ENCODE measurements at regions not wholly inside any gene's neighbourhood (a gene's known extent, or its start where the extent isn't known, plus 50 kb on each side); places are given as distances from the start of the nearest gene placed in this dataset.

DNA sequence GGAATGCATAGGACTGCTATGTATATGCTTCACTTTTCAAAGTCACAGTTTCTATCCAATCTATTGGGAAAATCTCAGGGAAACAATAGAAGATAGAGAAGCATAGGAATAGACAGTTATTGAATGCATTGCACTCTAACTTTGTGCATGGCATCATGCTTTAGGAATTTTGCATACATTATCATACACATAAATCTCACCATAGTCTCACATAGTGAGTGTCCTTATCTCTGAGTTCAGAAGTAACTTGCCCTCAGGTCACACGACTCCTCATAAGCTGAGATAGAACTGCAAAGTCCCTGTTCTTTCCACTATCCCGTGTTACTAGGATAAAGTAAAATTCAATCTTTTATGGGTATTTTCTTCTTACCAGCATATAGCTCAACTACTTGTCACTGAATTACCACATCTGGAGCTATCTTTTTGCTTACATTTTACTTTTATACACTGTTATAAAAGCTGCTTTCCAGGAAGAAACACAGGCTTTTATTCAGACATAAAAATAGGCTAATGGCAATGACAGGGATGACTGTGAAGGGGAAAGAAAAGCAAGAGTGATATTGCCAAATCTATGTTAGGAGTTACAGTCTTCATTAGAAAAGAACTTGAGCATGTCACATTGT is 666.9 kb downstream of the XIRP2 start:
- Histone ChIP-seq H3K36me3 (no peaks in the 10 kb centered on the region), H3K4me3 (no peak overlapping the region), H3K27ac (no peak overlapping the region), H3K9me3 (no peaks in the 10 kb centered on the region), H3K4me1 (no peaks in the 10 kb centered on the region), H3K27me3 (no peaks in the 10 kb centered on the region)
- no peak for ATAC-seq
- TF ChIP-seq, protein P1, sequence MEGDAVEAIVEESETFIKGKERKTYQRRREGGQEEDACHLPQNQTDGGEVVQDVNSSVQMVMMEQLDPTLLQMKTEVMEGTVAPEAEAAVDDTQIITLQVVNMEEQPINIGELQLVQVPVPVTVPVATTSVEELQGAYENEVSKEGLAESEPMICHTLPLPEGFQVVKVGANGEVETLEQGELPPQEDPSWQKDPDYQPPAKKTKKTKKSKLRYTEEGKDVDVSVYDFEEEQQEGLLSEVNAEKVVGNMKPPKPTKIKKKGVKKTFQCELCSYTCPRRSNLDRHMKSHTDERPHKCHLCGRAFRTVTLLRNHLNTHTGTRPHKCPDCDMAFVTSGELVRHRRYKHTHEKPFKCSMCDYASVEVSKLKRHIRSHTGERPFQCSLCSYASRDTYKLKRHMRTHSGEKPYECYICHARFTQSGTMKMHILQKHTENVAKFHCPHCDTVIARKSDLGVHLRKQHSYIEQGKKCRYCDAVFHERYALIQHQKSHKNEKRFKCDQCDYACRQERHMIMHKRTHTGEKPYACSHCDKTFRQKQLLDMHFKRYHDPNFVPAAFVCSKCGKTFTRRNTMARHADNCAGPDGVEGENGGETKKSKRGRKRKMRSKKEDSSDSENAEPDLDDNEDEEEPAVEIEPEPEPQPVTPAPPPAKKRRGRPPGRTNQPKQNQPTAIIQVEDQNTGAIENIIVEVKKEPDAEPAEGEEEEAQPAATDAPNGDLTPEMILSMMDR (IDR thresholded peaks at IDR 0.05): no peak
- no peak for DNase-seq
- intact Hi-C loops (cut with DNase I): no loop called here

DNA sequence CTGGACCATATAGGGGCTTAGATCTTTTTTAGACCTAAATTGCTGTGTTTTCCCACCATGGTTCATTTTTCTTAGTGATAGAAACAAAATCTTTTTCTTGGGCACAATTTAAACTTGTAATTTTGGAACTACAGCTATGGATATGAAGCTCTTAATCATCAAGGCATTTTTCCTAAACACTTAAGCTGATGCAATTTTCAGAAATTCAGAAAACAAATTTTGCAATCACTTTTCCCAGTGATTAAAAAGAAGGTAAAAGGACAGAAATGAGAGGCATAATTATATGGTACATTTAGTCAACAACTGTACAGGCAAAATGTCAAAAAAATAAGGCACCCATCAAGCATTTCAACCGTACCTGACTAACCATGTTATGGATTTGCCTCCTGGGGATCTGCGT is 665.4 kb downstream of the XIRP2 start:
- no peaks in the 10 kb centered on the region for H3K36me3 ChIP-seq
- TF ChIP-seq, protein P1 (IDR thresholded peaks at IDR 0.05): no peak
- DNase-seq (no peak), ATAC-seq (no peak)
- H3K4me3 ChIP-seq: no peak overlapping the region
- H3K4me1 ChIP-seq: no peaks in the 10 kb centered on the region
- H3K27me3 ChIP-seq: no peaks in the 10 kb centered on the region
- intact Hi-C loops (cut with DNase I): no loop called here
- H3K9me3 ChIP-seq: no peaks in the 10 kb centered on the region
- no peak overlapping the region for H3K27ac ChIP-seq

DNA sequence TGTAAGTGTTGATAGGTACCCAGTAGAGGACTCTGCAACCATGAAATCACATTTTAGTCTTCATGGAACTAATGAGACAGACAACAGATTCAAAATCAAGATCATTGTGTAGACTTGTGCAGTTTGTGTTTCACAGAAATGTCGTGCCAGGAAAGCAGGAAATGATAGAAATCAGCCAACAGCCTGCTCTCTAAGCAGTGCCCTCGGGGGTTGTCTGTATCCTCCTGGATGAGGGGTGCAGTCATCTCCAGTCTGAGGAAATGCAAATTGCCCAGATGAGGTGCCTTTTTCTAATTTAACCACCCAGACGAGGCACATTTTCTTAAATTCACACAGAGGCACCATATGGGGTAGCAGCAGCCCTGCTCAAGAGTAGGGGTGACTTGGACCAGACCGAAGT is 663.1 kb downstream of the XIRP2 start:
- no peaks in the 10 kb centered on the region for H3K4me1 ChIP-seq
- H3K36me3 ChIP-seq: no peaks in the 10 kb centered on the region
- ATAC-seq (no peak), DNase-seq (no peak)
- TF ChIP-seq, protein P1 (IDR thresholded peaks at IDR 0.05): no peak
- no peaks in the 10 kb centered on the region for H3K9me3 ChIP-seq
- H3K27me3 ChIP-seq: no peaks in the 10 kb centered on the region
- H3K4me3 ChIP-seq: no peak overlapping the region
- H3K27ac ChIP-seq: no peak overlapping the region
- intact Hi-C loops (cut with DNase I): no loop called here

DNA sequence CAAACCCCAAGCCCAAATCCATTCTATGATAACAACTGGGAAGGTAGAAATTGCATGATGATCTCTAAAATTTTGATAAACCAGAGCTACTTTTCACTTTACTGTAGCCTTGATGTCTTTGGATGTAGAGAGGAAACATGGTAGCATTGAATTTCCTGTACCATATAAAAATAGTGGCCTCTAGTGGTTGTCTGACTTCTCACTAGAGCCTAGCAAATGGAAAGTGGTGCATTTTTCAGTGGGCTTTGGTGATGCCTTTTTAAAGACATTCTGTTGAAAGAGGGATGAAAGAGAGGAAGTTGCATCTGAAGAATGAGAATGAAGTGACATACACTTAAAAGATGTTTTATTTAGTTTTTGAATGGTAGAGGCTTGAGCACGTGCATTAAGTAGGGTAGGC is 662.2 kb downstream of the XIRP2 start:
- Histone ChIP-seq H3K27ac (no peak overlapping the region), H3K4me1 (no peaks in the 10 kb centered on the region), H3K9me3 (no peaks in the 10 kb centered on the region), H3K4me3 (no peak overlapping the region), H3K27me3 (no peaks in the 10 kb centered on the region), H3K36me3 (no peaks in the 10 kb centered on the region)
- DNase-seq (no peak), ATAC-seq (no peak)
- TF ChIP-seq, protein P1 (IDR thresholded peaks at IDR 0.05): peak; percentile 21
- intact Hi-C loops (cut with DNase I): no loop called here

DNA sequence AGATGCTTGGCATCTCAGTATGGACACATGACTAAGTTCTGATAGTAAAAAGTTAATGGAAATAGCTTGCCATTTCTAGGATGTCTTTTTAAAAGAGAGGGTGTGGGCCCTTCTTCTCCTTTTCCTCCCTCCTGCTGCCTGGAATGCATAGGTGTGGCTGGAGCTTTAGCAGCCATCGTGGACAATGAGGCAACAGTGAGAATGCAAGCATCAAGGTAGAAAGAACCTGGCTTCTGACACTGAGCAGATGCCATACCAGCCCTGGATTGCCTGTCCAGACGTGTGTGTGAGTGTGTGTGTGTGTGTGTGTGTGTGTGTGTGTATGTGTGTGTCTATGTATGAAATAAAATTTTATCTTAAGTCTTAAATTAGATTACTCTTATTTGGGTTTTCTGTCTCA is 660.1 kb downstream of the XIRP2 start:
- no peaks in the 10 kb centered on the region for H3K36me3 ChIP-seq
- H3K4me1 ChIP-seq: no peaks in the 10 kb centered on the region
- H3K9me3 ChIP-seq: no peaks in the 10 kb centered on the region
- ATAC-seq: no peak
- DNase-seq: no peak
- TF ChIP-seq, protein P1 (IDR thresholded peaks at IDR 0.05): no peak
- H3K4me3 ChIP-seq: no peak overlapping the region
- intact Hi-C loops (cut with DNase I): no loop called here
- H3K27ac ChIP-seq: no peak overlapping the region
- H3K27me3 ChIP-seq: no peaks in the 10 kb centered on the region

DNA sequence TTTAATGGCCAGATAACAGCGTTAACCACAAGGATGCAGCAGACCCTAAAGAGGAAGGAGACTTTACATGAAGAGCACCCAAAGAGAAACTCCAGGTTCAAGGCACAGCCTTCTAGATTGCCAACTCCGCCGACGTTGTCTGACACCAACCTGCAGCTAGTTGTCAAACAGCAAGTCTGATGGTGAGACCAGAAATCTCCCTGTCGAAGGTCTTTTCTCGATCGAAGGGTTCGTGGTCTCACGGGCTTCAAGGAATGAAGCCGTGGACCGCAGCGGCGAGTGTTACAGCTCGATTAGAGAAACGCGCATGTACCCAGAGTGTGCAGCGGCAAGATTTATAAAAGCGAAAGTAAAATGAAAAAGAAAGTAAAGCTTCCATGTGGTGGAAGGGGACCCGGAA is 656.3 kb downstream of the XIRP2 start:
- Histone ChIP-seq H3K4me1 (no peaks in the 10 kb centered on the region), H3K9me3 (no peaks in the 10 kb centered on the region), H3K4me3 (no peak overlapping the region), H3K36me3 (no peaks in the 10 kb centered on the region), H3K27ac (no peak overlapping the region), H3K27me3 (no peaks in the 10 kb centered on the region)
- intact Hi-C loops (cut with DNase I): no loop called here
- DNase-seq (no peak), ATAC-seq (no peak)
- TF ChIP-seq, protein P1 (IDR thresholded peaks at IDR 0.05): no peak
